SK-N-SH treated with all-trans-retinoic acid at 6 μM for 48 hours (cell line): ENCODE measurements at regions not wholly inside any gene's neighbourhood (a gene's known extent, or its start where the extent isn't known, plus 50 kb on each side); places are given as distances from the start of the nearest gene placed in this dataset.

Experiments used
- ATAC-seq: fragments of 200-7000 bp; cut with Tn5 transposase; 3 replicates; pipeline ENCODE4 v1.9.1; 2020; ENCODE audit warnings: mild to moderate bottlenecking, moderate library complexity
- ARNTL ChIP-seq: fragments of 450-650 bp; formaldehyde crosslinking; IDR thresholded peaks from 2 replicates; pipeline ENCODE4 v1.5.0; 2020; ENCODE audit warnings: low read depth, mild to moderate bottlenecking, moderate library complexity, borderline replicate concordance
- BACH2 ChIP-seq: fragments of 250-450 bp; sonication (Bioruptor Pico); IDR thresholded peaks from 2 replicates; pipeline ENCODE4 v1.9.0; 2021; ENCODE audit warnings: mild to moderate bottlenecking, borderline replicate concordance
- CSDC2 ChIP-seq: fragments of 250-450 bp; sonication (Bioruptor Pico); IDR thresholded peaks from 2 replicates; pipeline ENCODE4 v1.5.0; 2020; ENCODE audit warnings: mild to moderate bottlenecking, moderate library complexity
- ESRRG ChIP-seq: fragments of 250-450 bp; sonication (Bioruptor Pico); IDR thresholded peaks from 2 replicates; pipeline ENCODE4 v1.6.1; 2021; ENCODE audit warnings: mild to moderate bottlenecking
- GLIS3 ChIP-seq: fragments of 250-450 bp; sonication (Bioruptor Pico); IDR thresholded peaks from 2 replicates; pipeline ENCODE4 v1.5.0; 2020; ENCODE audit warnings: mild to moderate bottlenecking, moderate library complexity
- ISL1 ChIP-seq: fragments of 250-450 bp; sonication (Bioruptor Pico); IDR thresholded peaks from 2 replicates; pipeline ENCODE4 v2.1.2; 2022; ENCODE audit warnings: mild to moderate bottlenecking, moderate library complexity
- OSR1 ChIP-seq: fragments of 250-450 bp; sonication (Bioruptor Pico); IDR thresholded peaks from 2 replicates; pipeline ENCODE4 v1.8.0; 2022; ENCODE audit warnings: moderate library complexity, mild to moderate bottlenecking, inconsistent platforms
- PPARA ChIP-seq: fragments of 250-450 bp; sonication (Bioruptor Pico); IDR thresholded peaks from 2 replicates; pipeline ENCODE4 v1.5.0; 2020; ENCODE audit warnings: mild to moderate bottlenecking, borderline replicate concordance
- RARB ChIP-seq: fragments of 250-450 bp; sonication (Bioruptor Pico); IDR thresholded peaks from 2 replicates; pipeline ENCODE4 v1.8.0; 2021; ENCODE audit warnings: mild to moderate bottlenecking, moderate library complexity
- SNAI2 ChIP-seq: fragments of 250-450 bp; sonication (Bioruptor Pico); IDR thresholded peaks from 2 replicates; pipeline ENCODE4 v1.5.0; 2020; ENCODE audit warnings: mild to moderate bottlenecking, moderate library complexity
- TCF4 ChIP-seq: fragments of 250-450 bp; sonication (Bioruptor Pico); IDR thresholded peaks from 2 replicates; pipeline ENCODE4 v1.8.0; 2021; ENCODE audit warnings: mild to moderate bottlenecking, moderate library complexity, borderline replicate concordance
- TOX ChIP-seq: fragments of 250-450 bp; sonication (Bioruptor Pico); IDR thresholded peaks from 2 replicates; pipeline ENCODE4 v1.8.0; 2021; ENCODE audit warnings: mild to moderate bottlenecking, moderate library complexity, borderline replicate concordance
- ZC3H10 ChIP-seq: fragments of 250-450 bp; sonication (Bioruptor Pico); IDR thresholded peaks from 2 replicates; pipeline ENCODE4 v1.5.1; 2021; ENCODE audit warnings: mild to moderate bottlenecking, moderate library complexity
- ZFP3 ChIP-seq: fragments of 250-450 bp; sonication (Bioruptor Pico); IDR thresholded peaks from 2 replicates; pipeline ENCODE4 v1.5.0; 2020; ENCODE audit warnings: mild to moderate bottlenecking, moderate library complexity
- ZFP30 ChIP-seq: fragments of 450-650 bp; formaldehyde crosslinking; IDR thresholded peaks from 2 replicates; pipeline ENCODE4 v1.5.0; 2022; ENCODE audit warnings: mild to moderate bottlenecking, moderate library complexity
- ZNF565 ChIP-seq: fragments of 450-650 bp; formaldehyde crosslinking; conservative IDR thresholded peaks from 2 replicates; pipeline ENCODE4 v1.5.0; 2020; ENCODE audit warnings: low read depth, mild to moderate bottlenecking, moderate library complexity
- ZNF70 ChIP-seq: fragments of 450-650 bp; formaldehyde crosslinking; IDR thresholded peaks from 2 replicates; pipeline ENCODE4 v1.5.0; 2020; ENCODE audit warnings: mild to moderate bottlenecking, moderate library complexity
- ZNF8 ChIP-seq: fragments of 450-650 bp; formaldehyde crosslinking; IDR thresholded peaks from 2 replicates; pipeline ENCODE4 v1.5.0; 2020; ENCODE audit warnings: mild to moderate bottlenecking, moderate library complexity
- TF ChIP-seq, protein P1 (sequence below): fragments of 250-450 bp; sonication (Bioruptor Pico); IDR thresholded peaks from 2 replicates; pipeline ENCODE4 v1.5.1; 2021; ENCODE audit warnings: mild to moderate bottlenecking, moderate library complexity
- TF ChIP-seq, protein P2 (sequence below): fragments of 250-450 bp; sonication (Bioruptor Pico); IDR thresholded peaks from 2 replicates; pipeline ENCODE4 v1.8.0; 2021; ENCODE audit warnings: low read depth, mild to moderate bottlenecking, moderate library complexity, borderline replicate concordance
- TF ChIP-seq, protein P3 (sequence below): fragments of 250-450 bp; sonication (Bioruptor Pico); IDR thresholded peaks from 2 replicates; pipeline ENCODE4 v1.5.0; 2020; ENCODE audit warnings: mild to moderate bottlenecking, moderate library complexity
- TF ChIP-seq, protein P4 (sequence below): fragments of 250-450 bp; sonication (Bioruptor Pico); IDR thresholded peaks from 2 replicates; pipeline ENCODE4 v1.5.1; 2020; ENCODE audit warnings: low read depth, mild to moderate bottlenecking, moderate library complexity
- TF ChIP-seq, protein P5 (sequence below): fragments of 250-450 bp; sonication (Bioruptor Pico); IDR thresholded peaks from 2 replicates; pipeline ENCODE4 v1.8.0; 2020; ENCODE audit warnings: mild to moderate bottlenecking, moderate library complexity, borderline replicate concordance

DNA sequence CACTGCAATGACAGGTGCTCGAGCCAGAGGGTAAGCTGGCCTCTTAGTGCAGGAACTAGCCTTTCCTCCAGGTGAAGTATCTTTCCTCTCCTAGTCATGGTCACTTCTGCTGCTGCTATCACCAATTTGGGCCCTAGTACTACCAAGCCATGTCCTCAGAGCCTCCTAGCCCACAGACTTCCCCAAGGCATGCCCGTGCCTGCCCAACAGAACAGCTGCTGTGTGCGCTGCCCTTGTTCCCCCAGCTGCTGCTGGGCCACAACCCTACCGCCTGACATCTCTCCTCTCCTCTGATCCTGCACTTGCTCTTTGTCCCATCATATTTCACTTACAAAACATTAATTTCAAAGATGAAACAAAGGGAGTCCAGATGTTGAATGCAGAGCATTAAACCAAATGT is 168.5 kb upstream of the FREM2 start (continued):
- no peak for TF ChIP-seq ZNF565 (CRISPR knock-in tag)

DNA sequence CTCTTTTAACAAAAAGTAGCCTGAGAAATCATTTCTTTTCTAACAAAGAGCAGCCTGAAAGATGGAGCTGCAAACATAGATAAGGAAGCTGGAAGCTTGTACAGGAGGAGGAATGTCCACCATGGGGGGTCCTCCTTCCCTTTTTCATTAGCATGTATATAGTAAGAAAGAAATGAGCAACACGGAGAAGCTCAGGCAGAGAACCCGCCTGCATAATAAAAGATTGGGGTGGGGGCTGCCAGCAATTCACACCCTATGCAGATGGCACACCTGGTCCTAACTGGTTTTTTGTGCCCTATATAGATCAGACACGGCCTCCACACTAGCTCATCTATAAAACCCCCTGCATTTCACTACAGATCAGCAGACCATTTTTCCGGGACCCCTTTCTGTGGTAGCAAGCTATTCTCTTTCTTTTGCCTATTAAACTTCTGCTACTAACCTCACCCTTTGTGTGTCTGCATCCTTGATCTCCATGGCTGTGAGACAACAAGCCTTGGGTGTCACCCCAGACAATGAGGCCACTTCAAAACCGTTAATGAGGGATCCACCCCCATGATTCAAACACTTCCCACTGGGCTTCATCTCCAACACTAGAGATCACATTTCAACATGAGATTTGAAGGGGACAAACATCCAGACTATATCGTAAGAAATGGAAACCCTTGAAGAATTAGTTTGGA is 167.5 kb upstream of the FREM2 start:
- no peak for ATAC-seq
- TF ChIP-seq BACH2 (no peak), CSDC2 (no peak), ZNF70 (CRISPR knock-in tag) (no peak), ZNF8 (CRISPR knock-in tag) (no peak), TCF4 (no peak), ISL1 (CRISPR knock-in tag) (no peak), ZFP30 (CRISPR knock-in tag) (no peak), SNAI2 (CRISPR knock-in tag) (no peak), PPARA (CRISPR knock-in tag) (no peak), OSR1 (CRISPR knock-in tag) (no peak), ZFP3 (CRISPR knock-in tag) (no peak), TOX (CRISPR knock-in tag) (no peak), RARB (CRISPR knock-in tag) (no peak)
- TF ChIP-seq, protein P1, sequence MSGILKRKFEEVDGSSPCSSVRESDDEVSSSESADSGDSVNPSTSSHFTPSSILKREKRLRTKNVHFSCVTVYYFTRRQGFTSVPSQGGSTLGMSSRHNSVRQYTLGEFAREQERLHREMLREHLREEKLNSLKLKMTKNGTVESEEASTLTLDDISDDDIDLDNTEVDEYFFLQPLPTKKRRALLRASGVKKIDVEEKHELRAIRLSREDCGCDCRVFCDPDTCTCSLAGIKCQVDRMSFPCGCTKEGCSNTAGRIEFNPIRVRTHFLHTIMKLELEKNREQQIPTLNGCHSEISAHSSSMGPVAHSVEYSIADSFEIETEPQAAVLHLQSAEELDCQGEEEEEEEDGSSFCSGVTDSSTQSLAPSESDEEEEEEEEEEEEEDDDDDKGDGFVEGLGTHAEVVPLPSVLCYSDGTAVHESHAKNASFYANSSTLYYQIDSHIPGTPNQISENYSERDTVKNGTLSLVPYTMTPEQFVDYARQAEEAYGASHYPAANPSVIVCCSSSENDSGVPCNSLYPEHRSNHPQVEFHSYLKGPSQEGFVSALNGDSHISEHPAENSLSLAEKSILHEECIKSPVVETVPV (CRISPR knock-in tag) = no peak
- TF ChIP-seq, protein P2, sequence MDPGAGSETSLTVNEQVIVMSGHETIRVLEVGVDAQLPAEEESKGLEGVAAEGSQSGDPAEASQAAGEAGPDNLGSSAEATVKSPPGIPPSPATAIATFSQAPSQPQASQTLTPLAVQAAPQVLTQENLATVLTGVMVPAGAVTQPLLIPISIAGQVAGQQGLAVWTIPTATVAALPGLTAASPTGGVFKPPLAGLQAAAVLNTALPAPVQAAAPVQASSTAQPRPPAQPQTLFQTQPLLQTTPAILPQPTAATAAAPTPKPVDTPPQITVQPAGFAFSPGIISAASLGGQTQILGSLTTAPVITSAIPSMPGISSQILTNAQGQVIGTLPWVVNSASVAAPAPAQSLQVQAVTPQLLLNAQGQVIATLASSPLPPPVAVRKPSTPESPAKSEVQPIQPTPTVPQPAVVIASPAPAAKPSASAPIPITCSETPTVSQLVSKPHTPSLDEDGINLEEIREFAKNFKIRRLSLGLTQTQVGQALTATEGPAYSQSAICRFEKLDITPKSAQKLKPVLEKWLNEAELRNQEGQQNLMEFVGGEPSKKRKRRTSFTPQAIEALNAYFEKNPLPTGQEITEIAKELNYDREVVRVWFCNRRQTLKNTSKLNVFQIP (CRISPR knock-in tag) = no peak
- TF ChIP-seq, protein P3, sequence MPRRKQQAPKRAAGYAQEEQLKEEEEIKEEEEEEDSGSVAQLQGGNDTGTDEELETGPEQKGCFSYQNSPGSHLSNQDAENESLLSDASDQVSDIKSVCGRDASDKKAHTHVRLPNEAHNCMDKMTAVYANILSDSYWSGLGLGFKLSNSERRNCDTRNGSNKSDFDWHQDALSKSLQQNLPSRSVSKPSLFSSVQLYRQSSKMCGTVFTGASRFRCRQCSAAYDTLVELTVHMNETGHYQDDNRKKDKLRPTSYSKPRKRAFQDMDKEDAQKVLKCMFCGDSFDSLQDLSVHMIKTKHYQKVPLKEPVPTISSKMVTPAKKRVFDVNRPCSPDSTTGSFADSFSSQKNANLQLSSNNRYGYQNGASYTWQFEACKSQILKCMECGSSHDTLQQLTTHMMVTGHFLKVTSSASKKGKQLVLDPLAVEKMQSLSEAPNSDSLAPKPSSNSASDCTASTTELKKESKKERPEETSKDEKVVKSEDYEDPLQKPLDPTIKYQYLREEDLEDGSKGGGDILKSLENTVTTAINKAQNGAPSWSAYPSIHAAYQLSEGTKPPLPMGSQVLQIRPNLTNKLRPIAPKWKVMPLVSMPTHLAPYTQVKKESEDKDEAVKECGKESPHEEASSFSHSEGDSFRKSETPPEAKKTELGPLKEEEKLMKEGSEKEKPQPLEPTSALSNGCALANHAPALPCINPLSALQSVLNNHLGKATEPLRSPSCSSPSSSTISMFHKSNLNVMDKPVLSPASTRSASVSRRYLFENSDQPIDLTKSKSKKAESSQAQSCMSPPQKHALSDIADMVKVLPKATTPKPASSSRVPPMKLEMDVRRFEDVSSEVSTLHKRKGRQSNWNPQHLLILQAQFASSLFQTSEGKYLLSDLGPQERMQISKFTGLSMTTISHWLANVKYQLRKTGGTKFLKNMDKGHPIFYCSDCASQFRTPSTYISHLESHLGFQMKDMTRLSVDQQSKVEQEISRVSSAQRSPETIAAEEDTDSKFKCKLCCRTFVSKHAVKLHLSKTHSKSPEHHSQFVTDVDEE (CRISPR knock-in tag) = no peak
- TF ChIP-seq, protein P4, sequence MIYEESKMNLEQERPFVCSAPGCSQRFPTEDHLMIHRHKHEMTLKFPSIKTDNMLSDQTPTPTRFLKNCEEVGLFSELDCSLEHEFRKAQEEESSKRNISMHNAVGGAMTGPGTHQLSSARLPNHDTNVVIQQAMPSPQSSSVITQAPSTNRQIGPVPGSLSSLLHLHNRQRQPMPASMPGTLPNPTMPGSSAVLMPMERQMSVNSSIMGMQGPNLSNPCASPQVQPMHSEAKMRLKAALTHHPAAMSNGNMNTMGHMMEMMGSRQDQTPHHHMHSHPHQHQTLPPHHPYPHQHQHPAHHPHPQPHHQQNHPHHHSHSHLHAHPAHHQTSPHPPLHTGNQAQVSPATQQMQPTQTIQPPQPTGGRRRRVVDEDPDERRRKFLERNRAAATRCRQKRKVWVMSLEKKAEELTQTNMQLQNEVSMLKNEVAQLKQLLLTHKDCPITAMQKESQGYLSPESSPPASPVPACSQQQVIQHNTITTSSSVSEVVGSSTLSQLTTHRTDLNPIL (CRISPR knock-in tag) = no peak
- TF ChIP-seq, protein P5, sequence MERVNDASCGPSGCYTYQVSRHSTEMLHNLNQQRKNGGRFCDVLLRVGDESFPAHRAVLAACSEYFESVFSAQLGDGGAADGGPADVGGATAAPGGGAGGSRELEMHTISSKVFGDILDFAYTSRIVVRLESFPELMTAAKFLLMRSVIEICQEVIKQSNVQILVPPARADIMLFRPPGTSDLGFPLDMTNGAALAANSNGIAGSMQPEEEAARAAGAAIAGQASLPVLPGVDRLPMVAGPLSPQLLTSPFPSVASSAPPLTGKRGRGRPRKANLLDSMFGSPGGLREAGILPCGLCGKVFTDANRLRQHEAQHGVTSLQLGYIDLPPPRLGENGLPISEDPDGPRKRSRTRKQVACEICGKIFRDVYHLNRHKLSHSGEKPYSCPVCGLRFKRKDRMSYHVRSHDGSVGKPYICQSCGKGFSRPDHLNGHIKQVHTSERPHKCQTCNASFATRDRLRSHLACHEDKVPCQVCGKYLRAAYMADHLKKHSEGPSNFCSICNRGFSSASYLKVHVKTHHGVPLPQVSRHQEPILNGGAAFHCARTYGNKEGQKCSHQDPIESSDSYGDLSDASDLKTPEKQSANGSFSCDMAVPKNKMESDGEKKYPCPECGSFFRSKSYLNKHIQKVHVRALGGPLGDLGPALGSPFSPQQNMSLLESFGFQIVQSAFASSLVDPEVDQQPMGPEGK (CRISPR knock-in tag) = no peak
- TF ChIP-seq, all 23 proteins: peak for 0

DNA sequence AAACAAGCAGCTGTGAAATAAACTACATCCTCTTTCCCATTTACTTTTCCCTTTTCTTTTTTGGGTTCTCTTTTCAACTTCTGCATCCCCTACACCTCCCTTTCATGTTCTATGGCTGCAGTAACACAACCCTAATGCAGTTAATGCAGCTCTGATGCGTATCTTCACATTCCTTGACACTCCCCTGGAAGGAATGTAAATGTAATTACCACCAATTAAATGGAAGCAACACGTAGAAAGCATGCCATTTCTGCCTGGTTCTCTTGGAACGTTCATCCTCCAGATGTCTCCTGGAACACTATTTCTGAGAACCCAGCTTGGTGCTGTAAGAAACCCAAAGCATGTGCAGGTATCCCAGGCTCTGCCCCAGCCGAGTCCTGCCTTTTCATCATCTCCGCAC is 166.8 kb upstream of the FREM2 start:
- no peak for TF ChIP-seq BACH2
- TF ChIP-seq ZFP30 (CRISPR knock-in tag) = no peak
- no peak for TF ChIP-seq ZNF70 (CRISPR knock-in tag)
- no peak for TF ChIP-seq ZFP3 (CRISPR knock-in tag)
- no peak for TF ChIP-seq ARNTL
- no peak for TF ChIP-seq GLIS3 (CRISPR knock-in tag)
- TF ChIP-seq PPARA (CRISPR knock-in tag) = no peak
- TF ChIP-seq, protein P4 (CRISPR knock-in tag) = no peak
- no peak for TF ChIP-seq OSR1 (CRISPR knock-in tag)
- TF ChIP-seq TCF4 = no peak
- no peak for TF ChIP-seq ZC3H10 (CRISPR knock-in tag)
- TF ChIP-seq, protein P5 (CRISPR knock-in tag) = no peak
- no peak for TF ChIP-seq RARB (CRISPR knock-in tag)
- no peak for TF ChIP-seq ESRRG (CRISPR knock-in tag)
- no peak for TF ChIP-seq ISL1 (CRISPR knock-in tag)
- TF ChIP-seq TOX (CRISPR knock-in tag) = no peak
- TF ChIP-seq ZNF565 (CRISPR knock-in tag) = no peak
- no peak for TF ChIP-seq CSDC2
- ATAC-seq = no peak
